NT2/D1 (cell line): ENCODE measurements at regions not wholly inside any gene's neighbourhood (a gene's known extent, or its start where the extent isn't known, plus 50 kb on each side); places are given as distances from the start of the nearest gene placed in this dataset.

Experiments used
- SUZ12 ChIP-seq: IDR thresholded peaks from 2 replicates; pipeline ENCODE4 v1.6.1; 2011; ENCODE audit not compliant: insufficient read length, insufficient read depth; ENCODE audit errors: extremely low read depth
- YY1 ChIP-seq: IDR thresholded peaks from 2 replicates; pipeline ENCODE4 v1.6.1; 2011; ENCODE audit not compliant: insufficient read length, insufficient read depth
- ZNF274 ChIP-seq: IDR thresholded peaks from 2 replicates; pipeline ENCODE4 v1.6.1; 2011; ENCODE audit warnings: mild to moderate bottlenecking, low read depth, low read length

GRCh38 chr10:111290649-111291048, 213.8 kb downstream of the ADRA2A start:
- TF ChIP-seq SUZ12 (no peak), YY1 (no peak), ZNF274 (no peak)
